B cell (primary cell): ENCODE measurements at regions not wholly inside any gene's neighbourhood (a gene's known extent, or its start where the extent isn't known, plus 50 kb on each side); places are given as distances from the start of the nearest gene placed in this dataset.
"Not testable (repeated sequence)": the region's sequence is repeated elsewhere in the genome, so short reads cannot be mapped to it uniquely, and the experiment has no call there.

ENCODE experiments used
- ATAC-seq: fragments of 200-7000 bp; cut with Tn5 transposase; one replicate; pipeline ENCODE4 v1.10.0; 2021; ENCODE audit warnings: low read depth, mild to moderate bottlenecking, moderate number of reproducible peaks, moderate library complexity
- CTCF ChIA-PET: fragments of 350-600 bp; sonication (Branson Sonifier 250); formaldehyde crosslinking; loops from one replicate; lab custom pipeline; 2021; ENCODE audit warnings: antibody characterized with exemption, inconsistent platforms; lab: Charles Lee
- POLR2A ChIA-PET: fragments of 350-600 bp; sonication (Branson Sonifier 250); formaldehyde crosslinking; loops from one replicate; lab custom pipeline; 2021; ENCODE audit warnings: antibody characterized with exemption; lab: Charles Lee
- DNase-seq: peaks from one replicate; pipeline ENCODE4 v3.0.0; 2013
- H2AFZ ChIP-seq: 2 replicates; pipeline ENCODE4 v1.6.1; 2012; ENCODE audit warnings: mild to moderate bottlenecking, low read depth, low read length; ENCODE audit not compliant: insufficient read depth, poor library complexity, severe bottlenecking
- H3K27ac ChIP-seq, 2 donors: 1 replicate in 1 of 2; 2 replicates in 1 of 2; pipeline ENCODE4 v1.5.1; 2012 to 2013; ENCODE audit warnings: low read length in 2 of 2, mild to moderate bottlenecking in 2 of 2, moderate library complexity in 1 of 2
- H3K27me3 ChIP-seq, 4 experiments: fragments of 200-600 bp in 1 of 4; sonication (generic) in 1 of 4; replicated peaks in 1 of 4; 1 replicate in 2 of 4; 2 replicates in 2 of 4; pipeline versions ENCODE4 v1.6.1 to v1.7.0; 2013 to 2016; ENCODE audit warnings: low read length in 3 of 4, mild to moderate bottlenecking in 2 of 4, mixed read lengths in 1 of 4, moderate library complexity in 1 of 4; ENCODE audit not compliant: insufficient read depth in 4 of 4, control insufficient read depth in 3 of 4; ENCODE audit errors: control extremely low read depth in 1 of 4
- H3K36me3 ChIP-seq, 2 experiments: replicated peaks in 1 of 2; 1 replicate in 1 of 2; 2 replicates in 1 of 2; pipeline versions ENCODE4 v1.6.1 to v1.7.1; 2013; ENCODE audit warnings: low read length in 1 of 2; ENCODE audit not compliant: insufficient read depth in 2 of 2, control insufficient read depth in 1 of 2; ENCODE audit errors: control extremely low read depth in 1 of 2, extremely low read depth in 1 of 2
- H3K4me1 ChIP-seq, 2 donors: fragments of 200-600 bp in 1 of 2; sonication (generic) in 1 of 2; 1 replicate in 1 of 2; 2 replicates in 1 of 2; pipeline versions ENCODE4 v1.5.1 to v1.6.1; 2013 to 2017; ENCODE audit warnings: low read length in 2 of 2; ENCODE audit not compliant: control insufficient read depth in 2 of 2, insufficient read depth in 2 of 2
- H3K4me2 ChIP-seq: replicated peaks from 2 replicates; pipeline ENCODE3; 2012; ENCODE audit warnings: mild to moderate bottlenecking, low read depth, low read length; ENCODE audit not compliant: poor library complexity, severe bottlenecking
- H3K4me3 ChIP-seq, 5 experiments: fragments of 200-600 bp in 1 of 5; sonication (generic) in 1 of 5; 1 replicate in 3 of 5; 2 replicates in 2 of 5; pipeline versions ENCODE4 v1.5.1 to v1.7.0; 2011 to 2016; ENCODE audit warnings: low read length in 4 of 5, mild to moderate bottlenecking in 4 of 5, low read depth in 2 of 5, control low read depth in 1 of 5, moderate library complexity in 1 of 5; ENCODE audit not compliant: insufficient read depth in 1 of 5; ENCODE audit errors: control extremely low read depth in 1 of 5, extremely low read depth in 1 of 5
- H3K79me2 ChIP-seq: fragments of 200-600 bp; sonication (generic); one replicate; pipeline ENCODE4 v1.6.0; 2016; ENCODE audit warnings: low read length; ENCODE audit not compliant: control insufficient read depth, insufficient read depth
- H3K9ac ChIP-seq: fragments of 200-600 bp; sonication (generic); 2 replicates; pipeline ENCODE4 v1.6.1; 2017; ENCODE audit warnings: mild to moderate bottlenecking, low read length, moderate library complexity
- H3K9me3 ChIP-seq, 3 donors: one replicate each; pipeline versions ENCODE4 v1.6.1 to v1.7.1; 2013; ENCODE audit warnings: low read length in 2 of 3; ENCODE audit not compliant: control insufficient read depth in 2 of 3, insufficient read depth in 1 of 3; ENCODE audit errors: control extremely low read depth in 1 of 3
- H4K20me1 ChIP-seq: 2 replicates; pipeline ENCODE4 v1.6.0; 2012; ENCODE audit warnings: mild to moderate bottlenecking, low read length; ENCODE audit not compliant: insufficient read depth, control insufficient read depth, poor library complexity, severe bottlenecking
- H3K27ac Mint-ChIP-seq: one replicate; pipeline ENCODE4 v1.8.0; 2021; ENCODE audit warnings: mixed read lengths
- H3K27me3 Mint-ChIP-seq: one replicate; pipeline ENCODE4 v1.8.0; 2021; ENCODE audit warnings: mixed read lengths
- H3K4me1 Mint-ChIP-seq: one replicate; pipeline ENCODE4 v1.8.0; 2021; ENCODE audit warnings: mixed read lengths
- H3K4me3 Mint-ChIP-seq: one replicate; pipeline ENCODE4 v1.8.0; 2021; ENCODE audit warnings: mixed read lengths
- H3K9me3 Mint-ChIP-seq: one replicate; pipeline ENCODE4 v1.8.0; 2022; ENCODE audit warnings: mixed read lengths; ENCODE audit not compliant: insufficient read depth
- CTCF ChIP-seq: fragments of 200-600 bp; IDR thresholded peaks from one replicate; pipeline ENCODE4 v1.8.0; 2022; ENCODE audit warnings: antibody characterized with exemption, mild to moderate bottlenecking
- EZH2 ChIP-seq: IDR thresholded peaks from 2 replicates; pipeline ENCODE4 v1.6.1; 2012; ENCODE audit warnings: borderline replicate concordance, low read depth, mild to moderate bottlenecking, moderate library complexity, low read length; ENCODE audit not compliant: insufficient read depth, poor library complexity, severe bottlenecking
- WGBS: methylation state at CpG from one replicate; pipeline ENCODE4 v1.1.5; 2013; ENCODE audit warnings: missing lambda C conversion rate; ENCODE audit not compliant: insufficient coverage; 5-methylcytosine and 5-hydroxymethylcytosine counted together
- intact Hi-C: fragments of 100-400 bp; cut with micrococcal nuclease; formaldehyde crosslinking; loops from one replicate; pipeline ENCODE4 v1.10.0; 2022

GRCh38 chr12:27164330-27165040, 79.6 kb upstream of the STK38L start:
- Histone ChIP-seq H3K4me2 (no peak overlapping the region), H3K27ac (no peak overlapping the region), H3K27me3 (no peaks in the 10 kb centered on the region), H2AFZ (no peak overlapping the region), H4K20me1 (no peaks in the 10 kb centered on the region), H3K9ac (no peak overlapping the region), H3K79me2 (no peaks in the 10 kb centered on the region), H3K4me3 (no peak overlapping the region), H3K36me3 (no peaks in the 10 kb centered on the region), H3K9me3 (peaks cover 0 to 1% (median 0%) of the 10 kb centered on the region in 3 donors), H3K4me1 (peaks cover 2 to 10% of the 10 kb centered on the region in 2 donors)
- POLR2A ChIA-PET: no interaction called here
- no peak for TF ChIP-seq CTCF
- TF ChIP-seq EZH2: no peak
- Mint-ChIP-seq H3K4me1 (peaks cover 23% of the 10 kb centered on the region), H3K9me3 (peaks cover 15% of the 10 kb centered on the region), H3K4me3 (no peak overlapping the region), H3K27ac (no peak overlapping the region), H3K27me3 (no peaks in the 10 kb centered on the region)
- CTCF ChIA-PET: no interaction called here
- DNase-seq (no peak), ATAC-seq (no peak)
- no CpG with 5 or more reads among the region's 2 CpGs for WGBS
- intact Hi-C loops: no loop called here

- H3K27me3 Mint-ChIP-seq, H3K27ac ChIP-seq, DNase-seq, H3K36me3 ChIP-seq, H2AFZ ChIP-seq, ATAC-seq, H3K9me3 ChIP-seq, H3K4me1 ChIP-seq, H3K27me3 ChIP-seq, H3K9ac ChIP-seq, H3K79me2 ChIP-seq, H3K27ac Mint-ChIP-seq, CTCF ChIA-PET, POLR2A ChIA-PET, H3K4me3 Mint-ChIP-seq, intact Hi-C loops, H4K20me1 ChIP-seq, H3K4me2 ChIP-seq, H3K4me3 ChIP-seq: not testable (repeated sequence)
- peaks cover 15% of the 10 kb centered on the region for H3K9me3 Mint-ChIP-seq
- peaks cover 22% of the 10 kb centered on the region for H3K4me1 Mint-ChIP-seq
- no CpG with 5 or more reads among the region's 1 CpG for WGBS
Observed at GRCh38 chr12:27165958-27166357, 78.1 kb upstream of the STK38L start.

DNA sequence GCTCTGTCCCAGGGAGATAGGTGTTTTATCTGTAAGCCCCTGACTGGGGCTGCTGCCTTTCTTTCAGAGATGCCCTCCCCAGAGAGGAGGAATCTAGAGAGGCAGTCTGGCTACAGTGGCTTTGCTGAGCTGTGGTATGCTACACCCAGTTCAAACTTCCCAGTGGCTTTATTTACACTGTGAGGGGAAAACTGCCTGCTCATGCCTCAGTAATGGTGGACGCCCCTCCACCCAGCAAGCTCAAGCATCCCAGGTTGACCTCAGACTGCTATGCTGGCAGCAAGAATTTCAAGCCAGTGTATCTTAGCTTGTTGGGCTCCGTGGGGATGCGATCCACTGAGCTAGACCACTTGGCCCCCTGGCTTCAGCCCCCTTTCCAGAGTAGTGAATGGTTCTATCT, 72.6 kb upstream of the STK38L start:
- H3K36me3 ChIP-seq, H3K27me3 Mint-ChIP-seq, CTCF ChIA-PET, ATAC-seq, POLR2A ChIA-PET, H3K4me2 ChIP-seq, H3K4me1 Mint-ChIP-seq, H3K27me3 ChIP-seq, H3K9ac ChIP-seq, H4K20me1 ChIP-seq, H3K27ac ChIP-seq, H2AFZ ChIP-seq, H3K27ac Mint-ChIP-seq, DNase-seq, H3K4me3 Mint-ChIP-seq, H3K79me2 ChIP-seq, H3K4me1 ChIP-seq, H3K4me3 ChIP-seq, intact Hi-C loops: not testable (repeated sequence)
- 90% methylated on average over 3 of the region's 3 CpGs for WGBS
- peaks cover 0 to 18% (median 1%) of the 10 kb centered on the region in 3 donors for H3K9me3 ChIP-seq
- peaks cover 11% of the 10 kb centered on the region for H3K9me3 Mint-ChIP-seq
